Smooth muscle cell (in vitro differentiated cells): ENCODE measurements at regions not wholly inside any gene's neighbourhood (a gene's known extent, or its start where the extent isn't known, plus 50 kb on each side); places are given as distances from the start of the nearest gene placed in this dataset.

ENCODE experiments used
- DNase-seq: peaks from one replicate; lab custom pipeline; 2025; ENCODE audit not compliant: unreplicated experiment; lab: John Stamatoyannopoulos, UW
- H2AFZ ChIP-seq: fragments of 200-600 bp; sonication (generic); 2 replicates; pipeline ENCODE4 v1.6.0; 2016; ENCODE audit warnings: antibody characterized with exemption, low read depth, mild to moderate bottlenecking
- H3F3A ChIP-seq: fragments of 200-600 bp; sonication (generic); 2 replicates; pipeline ENCODE4 v1.6.0; 2017; ENCODE audit warnings: antibody characterized with exemption, low read depth
- H3K27ac ChIP-seq: fragments of 200-600 bp; sonication (generic); 2 replicates; pipeline ENCODE4 v1.5.1; 2016; ENCODE audit warnings: low read depth, mild to moderate bottlenecking
- H3K27me3 ChIP-seq: fragments of 200-600 bp; sonication (generic); 2 replicates; pipeline ENCODE4 v1.6.1; 2016; ENCODE audit warnings: low read depth, mild to moderate bottlenecking
- H3K36me3 ChIP-seq: fragments of 200-600 bp; sonication (generic); 2 replicates; pipeline ENCODE4 v1.5.1; 2016; ENCODE audit warnings: low read depth
- H3K4me1 ChIP-seq: fragments of 200-600 bp; sonication (generic); 2 replicates; pipeline ENCODE4 v1.5.1; 2016; ENCODE audit warnings: low read depth
- H3K4me2 ChIP-seq: fragments of 200-600 bp; sonication (generic); 2 replicates; pipeline ENCODE4 v1.6.0; 2016; ENCODE audit warnings: mild to moderate bottlenecking
- H3K4me3 ChIP-seq: fragments of 200-600 bp; sonication (generic); 2 replicates; pipeline ENCODE4 v1.5.1; 2016; ENCODE audit warnings: mild to moderate bottlenecking
- H3K79me2 ChIP-seq: fragments of 200-600 bp; sonication (generic); 2 replicates; pipeline ENCODE4 v1.6.0; 2016; ENCODE audit warnings: low read depth, mild to moderate bottlenecking
- H3K9ac ChIP-seq: fragments of 200-600 bp; sonication (generic); 2 replicates; pipeline ENCODE4 v1.6.0; 2016; ENCODE audit warnings: low read depth
- H3K9me3 ChIP-seq: fragments of 200-600 bp; sonication (generic); replicated peaks from 2 replicates; pipeline ENCODE4 v1.5.1; 2016; ENCODE audit warnings: low read depth
- H4K20me1 ChIP-seq: fragments of 200-600 bp; sonication (generic); 2 replicates; pipeline ENCODE4 v1.6.0; 2016; ENCODE audit warnings: low read depth
- CTCF ChIP-seq: fragments of 200-600 bp; sonication (generic); IDR thresholded peaks from 2 replicates; pipeline ENCODE4 v1.5.1; 2017; ENCODE audit warnings: borderline replicate concordance, mild to moderate bottlenecking, antibody characterized with exemption; ENCODE audit not compliant: insufficient read depth, poor library complexity, severe bottlenecking
- WGBS: methylation state at CpG from one replicate; pipeline ENCODE4 v1.1.7; 2016; ENCODE audit warnings: low lambda C conversion rate; 5-methylcytosine and 5-hydroxymethylcytosine counted together

- Histone ChIP-seq H3K79me2 (no peaks in the 10 kb centered on the region), H3K4me2 (no peak overlapping the region), H3K27me3 (no peaks in the 10 kb centered on the region), H2AFZ (no peak overlapping the region), H3K9me3 (no peaks in the 10 kb centered on the region), H3K27ac (no peak overlapping the region), H3K9ac (no peak overlapping the region), H3K4me1 (no peaks in the 10 kb centered on the region), H3F3A (no peaks in the 10 kb centered on the region), H4K20me1 (no peaks in the 10 kb centered on the region), H3K4me3 (no peak overlapping the region), H3K36me3 (peaks cover 3% of the 10 kb centered on the region)
- TF ChIP-seq CTCF: no peak
- no peak for DNase-seq
- WGBS: 72% methylated on average over 10 of the region's 10 CpGs
These were observed 253.3 kb upstream of the KIAA1217 start for GRCh38 chr10:23955456-23956225.

DNA sequence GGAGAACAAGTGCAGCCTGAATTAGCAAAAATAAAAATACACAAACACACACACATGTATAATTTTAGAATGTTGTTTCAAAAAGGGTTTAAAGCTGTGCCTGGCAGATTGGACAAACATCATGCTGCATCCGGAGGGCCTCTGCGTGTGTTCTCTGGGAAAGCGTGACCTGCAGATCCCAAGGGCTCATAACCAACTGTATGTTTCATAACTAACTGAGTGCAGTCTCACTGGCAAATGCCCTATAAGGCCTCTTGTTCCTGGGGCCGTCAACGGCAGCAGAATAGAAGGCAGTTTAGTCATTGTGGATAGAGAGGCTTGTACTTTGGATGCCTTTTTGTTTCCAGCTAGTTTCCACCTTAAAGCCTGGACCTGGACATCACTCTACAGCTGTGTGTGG, 243.8 kb upstream of the KIAA1217 start:
- 84% methylated on average over 5 of the region's 5 CpGs for WGBS
- H3K4me3 ChIP-seq: no peak overlapping the region
- no peaks in the 10 kb centered on the region for H3K4me1 ChIP-seq
- TF ChIP-seq CTCF: no peak
- peaks cover 5% of the 10 kb centered on the region for H3K27me3 ChIP-seq
- H3K9ac ChIP-seq: no peak overlapping the region
- no peak overlapping the region for H2AFZ ChIP-seq
- H3F3A ChIP-seq: no peaks in the 10 kb centered on the region
- no peak for DNase-seq
- H3K9me3 ChIP-seq: no peaks in the 10 kb centered on the region
- H3K4me2 ChIP-seq: no peak overlapping the region
- H4K20me1 ChIP-seq: no peaks in the 10 kb centered on the region
- no peaks in the 10 kb centered on the region for H3K79me2 ChIP-seq
- no peaks in the 10 kb centered on the region for H3K36me3 ChIP-seq
- H3K27ac ChIP-seq: no peak overlapping the region

DNA sequence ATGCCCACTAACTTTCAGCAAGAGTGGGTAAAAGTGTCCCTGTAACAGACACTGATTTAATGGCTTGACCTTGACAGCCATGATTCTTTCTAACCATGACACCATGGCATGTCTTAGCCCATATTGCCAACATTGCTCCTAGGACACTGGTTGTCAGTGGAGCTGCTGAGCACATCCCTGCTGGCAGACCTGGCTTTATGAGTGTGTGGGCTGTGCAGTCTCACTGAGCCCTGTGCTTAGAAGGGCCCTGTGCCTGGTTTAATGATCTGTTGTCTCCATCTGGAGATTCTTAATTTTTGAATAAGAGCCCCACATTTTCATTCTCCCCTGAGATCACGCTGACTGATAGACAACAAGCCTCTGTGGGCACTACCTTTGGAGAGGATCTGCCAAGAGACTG, 243.1 kb upstream of the KIAA1217 start:
- Histone ChIP-seq H3K27ac (no peak overlapping the region), H3K9ac (no peak overlapping the region), H3K36me3 (no peaks in the 10 kb centered on the region), H3K27me3 (peaks cover 5% of the 10 kb centered on the region), H2AFZ (no peak overlapping the region), H3F3A (no peaks in the 10 kb centered on the region), H3K9me3 (no peaks in the 10 kb centered on the region), H3K4me2 (no peak overlapping the region), H3K4me3 (no peak overlapping the region), H3K79me2 (no peaks in the 10 kb centered on the region), H3K4me1 (no peaks in the 10 kb centered on the region), H4K20me1 (no peaks in the 10 kb centered on the region)
- no peak for TF ChIP-seq CTCF
- no peak for DNase-seq
- WGBS: 100% methylated on average over 1 of the region's 1 CpG

GRCh38 chr10:23966504-23967051, 242.4 kb upstream of the KIAA1217 start:
- TF ChIP-seq CTCF: no peak
- no peaks in the 10 kb centered on the region for H3F3A ChIP-seq
- H3K9me3 ChIP-seq: no peaks in the 10 kb centered on the region
- no peaks in the 10 kb centered on the region for H3K36me3 ChIP-seq
- no peak overlapping the region for H2AFZ ChIP-seq
- peaks cover 5% of the 10 kb centered on the region for H3K27me3 ChIP-seq
- WGBS: 75% methylated on average over 3 of the region's 3 CpGs
- H3K4me3 ChIP-seq: no peak overlapping the region
- no peaks in the 10 kb centered on the region for H3K79me2 ChIP-seq
- no peaks in the 10 kb centered on the region for H3K4me1 ChIP-seq
- no peaks in the 10 kb centered on the region for H4K20me1 ChIP-seq
- H3K27ac ChIP-seq: no peak overlapping the region
- H3K9ac ChIP-seq: no peak overlapping the region
- H3K4me2 ChIP-seq: no peak overlapping the region
- DNase-seq: no peak
